ENCODE measurements at regions not wholly inside any gene's neighbourhood (a gene's known extent, or its start where the extent isn't known, plus 50 kb on each side); places are given as distances from the start of the nearest gene placed in this dataset.

DNA sequence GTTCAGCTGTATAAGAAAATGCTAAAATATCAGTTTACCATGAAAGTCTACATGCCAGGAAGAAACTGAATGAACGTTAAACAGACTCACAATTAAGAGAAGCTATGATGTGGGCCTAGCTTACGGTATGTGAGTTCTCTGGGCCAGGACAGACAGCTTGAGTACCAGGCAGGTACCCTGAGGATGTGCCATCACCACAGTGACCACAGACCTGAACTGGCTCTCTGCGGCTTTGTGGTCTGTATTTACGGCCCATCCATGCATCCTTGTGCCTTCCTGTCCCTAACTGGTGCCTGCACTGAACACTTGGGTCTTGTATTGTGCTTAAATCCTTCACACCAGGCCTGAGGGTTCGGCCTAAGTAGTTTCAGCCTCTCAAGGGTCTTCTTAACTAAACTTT, 467.5 kb upstream of the PPP2R3A start:
- H3K4me3 ChIP-seq (ENCODE audit: severe bottlenecking), result no peak overlapping the region
- ATAC-seq (ENCODE audit: low read depth), result no peak
- H3K36me3 ChIP-seq (ENCODE audit: low read depth), result no peaks in the 10 kb centered on the region
- H3K27ac ChIP-seq (ENCODE audit: poor library complexity, severe bottlenecking), result no peak overlapping the region
- no peak for DNase-seq (ENCODE audit: low spot score)
- H3K27me3 ChIP-seq (ENCODE audit: insufficient read depth, poor library complexity, severe bottlenecking), result peaks cover 2% of the 10 kb centered on the region
- no peaks in the 10 kb centered on the region for H3K9me3 ChIP-seq (ENCODE audit: severe bottlenecking)
- TF ChIP-seq, protein P1, sequence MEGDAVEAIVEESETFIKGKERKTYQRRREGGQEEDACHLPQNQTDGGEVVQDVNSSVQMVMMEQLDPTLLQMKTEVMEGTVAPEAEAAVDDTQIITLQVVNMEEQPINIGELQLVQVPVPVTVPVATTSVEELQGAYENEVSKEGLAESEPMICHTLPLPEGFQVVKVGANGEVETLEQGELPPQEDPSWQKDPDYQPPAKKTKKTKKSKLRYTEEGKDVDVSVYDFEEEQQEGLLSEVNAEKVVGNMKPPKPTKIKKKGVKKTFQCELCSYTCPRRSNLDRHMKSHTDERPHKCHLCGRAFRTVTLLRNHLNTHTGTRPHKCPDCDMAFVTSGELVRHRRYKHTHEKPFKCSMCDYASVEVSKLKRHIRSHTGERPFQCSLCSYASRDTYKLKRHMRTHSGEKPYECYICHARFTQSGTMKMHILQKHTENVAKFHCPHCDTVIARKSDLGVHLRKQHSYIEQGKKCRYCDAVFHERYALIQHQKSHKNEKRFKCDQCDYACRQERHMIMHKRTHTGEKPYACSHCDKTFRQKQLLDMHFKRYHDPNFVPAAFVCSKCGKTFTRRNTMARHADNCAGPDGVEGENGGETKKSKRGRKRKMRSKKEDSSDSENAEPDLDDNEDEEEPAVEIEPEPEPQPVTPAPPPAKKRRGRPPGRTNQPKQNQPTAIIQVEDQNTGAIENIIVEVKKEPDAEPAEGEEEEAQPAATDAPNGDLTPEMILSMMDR (IDR thresholded peaks at IDR 0.05; ENCODE audit: poor library complexity, severe bottlenecking), result no peak
- no peaks in the 10 kb centered on the region for H3K4me1 ChIP-seq (ENCODE audit: insufficient read depth, poor library complexity, severe bottlenecking)

DNA sequence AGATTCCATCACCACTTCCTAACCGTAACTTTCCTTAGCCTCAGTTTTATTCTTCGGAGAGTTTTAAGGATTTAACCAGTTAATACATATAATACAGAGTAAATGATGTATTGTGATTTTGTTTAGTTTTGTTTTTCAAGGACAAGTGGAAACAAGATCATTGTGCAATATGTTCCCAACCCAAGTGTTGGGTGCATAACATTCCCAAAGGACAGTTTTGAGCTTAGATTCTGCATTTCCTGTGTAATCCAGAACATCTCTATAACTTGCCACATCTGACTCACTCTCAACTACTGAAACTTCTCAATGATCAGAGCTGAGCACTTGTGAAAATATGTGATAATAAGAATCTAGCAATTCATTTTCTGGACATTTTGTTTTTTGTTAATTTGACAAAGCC, 466.1 kb upstream of the PPP2R3A start:
- H3K9me3 ChIP-seq (ENCODE audit: severe bottlenecking), result no peaks in the 10 kb centered on the region
- DNase-seq (ENCODE audit: low spot score), result no peak
- H3K36me3 ChIP-seq (ENCODE audit: low read depth), result no peaks in the 10 kb centered on the region
- peaks cover 9% of the 10 kb centered on the region for H3K27me3 ChIP-seq (ENCODE audit: insufficient read depth, poor library complexity, severe bottlenecking)
- no peak for ATAC-seq (ENCODE audit: low read depth)
- TF ChIP-seq, protein P1 (IDR thresholded peaks at IDR 0.05; ENCODE audit: poor library complexity, severe bottlenecking), result no peak
- H3K4me3 ChIP-seq (ENCODE audit: severe bottlenecking), result no peak overlapping the region
- no peak overlapping the region for H3K27ac ChIP-seq (ENCODE audit: poor library complexity, severe bottlenecking)
- no peaks in the 10 kb centered on the region for H3K4me1 ChIP-seq (ENCODE audit: insufficient read depth, poor library complexity, severe bottlenecking)

DNA sequence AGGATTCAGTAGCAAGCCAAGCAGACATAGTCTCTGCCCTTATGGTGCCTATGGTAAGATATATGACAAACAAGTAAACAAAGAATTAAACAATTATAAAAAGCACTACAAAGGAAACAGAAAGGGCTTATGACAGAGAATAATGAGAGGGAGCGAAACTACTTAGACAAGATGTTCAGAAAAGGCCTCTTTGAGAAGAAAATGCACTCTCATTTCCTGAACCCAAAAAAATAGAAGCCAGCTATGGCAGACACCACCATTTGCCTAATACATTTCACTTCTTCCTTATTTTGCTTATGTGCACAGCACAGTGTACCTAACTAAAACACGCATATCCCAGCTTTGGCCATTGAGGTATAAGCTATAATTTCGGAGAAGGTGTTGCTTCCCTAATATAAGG, 465.5 kb upstream of the PPP2R3A start:
- no peak for ATAC-seq (ENCODE audit: low read depth)
- no peak for DNase-seq (ENCODE audit: low spot score)
- peaks cover 9% of the 10 kb centered on the region for H3K27me3 ChIP-seq (ENCODE audit: insufficient read depth, poor library complexity, severe bottlenecking)
- no peaks in the 10 kb centered on the region for H3K36me3 ChIP-seq (ENCODE audit: low read depth)
- no peak overlapping the region for H3K27ac ChIP-seq (ENCODE audit: poor library complexity, severe bottlenecking)
- no peak overlapping the region for H3K4me3 ChIP-seq (ENCODE audit: severe bottlenecking)
- no peaks in the 10 kb centered on the region for H3K4me1 ChIP-seq (ENCODE audit: insufficient read depth, poor library complexity, severe bottlenecking)
- TF ChIP-seq, protein P1 (IDR thresholded peaks at IDR 0.05; ENCODE audit: poor library complexity, severe bottlenecking), result no peak
- H3K9me3 ChIP-seq (ENCODE audit: severe bottlenecking), result no peaks in the 10 kb centered on the region

DNA sequence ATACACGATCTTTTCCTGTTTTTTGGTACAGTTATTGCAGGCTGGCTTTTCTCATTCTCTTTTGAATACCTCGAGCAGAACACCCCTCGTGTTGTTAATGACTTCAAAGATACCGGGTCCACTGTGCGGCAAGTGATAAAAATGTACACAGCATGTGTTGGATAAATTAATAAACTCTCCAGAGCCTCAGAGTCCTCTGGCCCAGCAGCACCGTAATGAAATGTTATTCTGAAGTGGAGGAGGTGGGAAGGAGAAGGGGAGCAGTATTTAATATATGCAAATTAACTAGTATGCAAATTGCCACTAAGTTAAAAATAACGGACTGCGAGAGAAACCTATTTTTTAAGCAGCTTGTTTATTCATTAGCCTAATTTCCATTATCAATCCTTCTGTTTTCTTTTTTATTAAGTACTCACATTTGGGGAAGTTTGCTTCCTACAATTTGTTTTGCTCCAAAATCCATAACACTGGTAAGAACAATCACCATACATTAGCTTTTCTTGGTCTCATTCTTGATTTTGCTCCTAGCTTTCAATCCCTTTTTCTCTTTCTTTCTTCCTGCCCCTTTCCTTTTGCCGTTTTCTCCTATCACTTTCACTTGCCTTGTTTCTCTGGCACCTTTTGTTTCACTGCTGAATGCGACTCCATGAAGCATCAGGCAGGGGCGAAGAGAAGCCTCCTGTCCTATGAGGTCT, 462.3 kb upstream of the PPP2R3A start:
- TF ChIP-seq, protein P1 (IDR thresholded peaks at IDR 0.05; ENCODE audit: poor library complexity, severe bottlenecking), result no peak
- Histone ChIP-seq H3K4me1 (ENCODE audit: insufficient read depth, poor library complexity, severe bottlenecking) (no peaks in the 10 kb centered on the region), H3K27me3 (ENCODE audit: insufficient read depth, poor library complexity, severe bottlenecking) (peaks cover 7% of the 10 kb centered on the region), H3K27ac (ENCODE audit: poor library complexity, severe bottlenecking) (no peak overlapping the region), H3K36me3 (ENCODE audit: low read depth) (no peaks in the 10 kb centered on the region), H3K9me3 (ENCODE audit: severe bottlenecking) (no peaks in the 10 kb centered on the region), H3K4me3 (ENCODE audit: severe bottlenecking) (no peak overlapping the region)
- ATAC-seq (ENCODE audit: low read depth), result no peak
- no peak for DNase-seq (ENCODE audit: low spot score)

Data from RWPE2 (cell line).